Ovary (tissue), 7 donors: ENCODE measurements at regions not wholly inside any gene's neighbourhood (a gene's known extent, or its start where the extent isn't known, plus 50 kb on each side); places are given as distances from the start of the nearest gene placed in this dataset.
"Not testable (repeated sequence)": the region's sequence is repeated elsewhere in the genome, so short reads cannot be mapped to it uniquely, and the experiment has no call there.

Source experiments
- DNase-seq, 5 donors: peaks; one replicate each; pipeline ENCODE4 v3.0.0-alpha.2; 2019 to 2020
- H3K27ac ChIP-seq, 2 donors: fragments of 200-600 bp; one replicate each; pipeline versions ENCODE4 v1.5.1 to v1.8.0; 2019 to 2022
- H3K27me3 ChIP-seq: fragments of 200-600 bp; one replicate; pipeline ENCODE4 v1.8.0; 2022
- H3K36me3 ChIP-seq: fragments of 200-600 bp; sonication (generic); one replicate; pipeline ENCODE4 v1.5.1; 2019
- H3K4me1 ChIP-seq: one replicate; pipeline ENCODE4 v1.8.1; 2013; ENCODE audit warnings: mild to moderate bottlenecking, moderate library complexity; ENCODE audit not compliant: insufficient read depth
- H3K4me3 ChIP-seq: fragments of 200-600 bp; sonication (generic); one replicate; pipeline ENCODE4 v1.5.1; 2017
- H3K9me3 ChIP-seq, 2 donors: fragments of 200-600 bp in 1 of 2; sonication (generic) in 1 of 2; one replicate each; pipeline versions ENCODE4 v1.5.1 to v1.8.1; 2013 to 2019; ENCODE audit warnings: mild to moderate bottlenecking in 1 of 2, moderate library complexity in 1 of 2
- CTCF ChIP-seq, 3 donors: fragments of 450-650 bp in 2 of 3; fragments of 200-600 bp in 1 of 3; IDR thresholded peaks; one replicate each; pipeline versions ENCODE4 v1.5.1 to v1.8.0; 2016 to 2022; ENCODE audit warnings: antibody characterized with exemption in 3 of 3, mild to moderate bottlenecking in 1 of 3
- EP300 ChIP-seq: sonication (generic); formaldehyde crosslinking; IDR thresholded peaks from one replicate; pipeline ENCODE4 v1.6.1; 2017; ENCODE audit warnings: antibody characterized with exemption
- POLR2A ChIP-seq: fragments of 450-650 bp; IDR thresholded peaks from one replicate; pipeline ENCODE4 v1.6.1; 2017; ENCODE audit warnings: antibody characterized with exemption, mild to moderate bottlenecking, moderate library complexity
- WGBS, 3 donors: extraction: QIAGEN DNeasy Blood & Tissue Kit in 1 of 3; methylation state at CpG; one replicate each; pipeline versions ENCODE4 v1.1.5 to v1.1.7; 2013 to 2017; 5-methylcytosine and 5-hydroxymethylcytosine counted together
- intact Hi-C, 4 donors: fragments of 100-400 bp; cut with DNase I; formaldehyde crosslinking; loops; one replicate each; pipeline versions ENCODE4 v1.11.0 to v1.15.1; 2022 to 2023
- donor health status: DM: no; HTN: no; CAD: no; lungs with moderate emphysema.
- donor health status: DM: no; HTN: no; CAD: no.
- donor health status: Bipolar disorder and iron deficiency.
- donor health status: DM: no; HTN: no; CAD: no.
- donor health status: DM: yes; HTN: yes; CAD: no.

GRCh38 chr5:145667742-145668141 lies 167.4 kb downstream of the PRELID2 start:
- intact Hi-C loops: no loop called here

GRCh38 chr5:145666591-145666990 lies 168.6 kb downstream of the PRELID2 start:
- WGBS, 3 donors: 47 to 53% (median 51%) methylated on average over 3 of the region's 3 CpGs
- Histone ChIP-seq H3K27me3 (no peaks in the 10 kb centered on the region), H3K36me3 (no peaks in the 10 kb centered on the region), H3K27ac (no peak overlapping the region), H3K9me3 (no peaks in the 10 kb centered on the region), H3K4me1 (no peaks in the 10 kb centered on the region), H3K4me3 (no peak overlapping the region)
- DNase-seq: no peak
- intact Hi-C loops: no loop called here
- TF ChIP-seq EP300: no peak

More at GRCh38 chr5:145667742-145668141, 167.4 kb downstream of the PRELID2 start:
- 97 to 98% (median 97%) methylated on average over 3 of the region's 3 CpGs for WGBS, 3 donors
- Histone ChIP-seq H3K9me3 (no peaks in the 10 kb centered on the region), H3K27me3 (no peaks in the 10 kb centered on the region), H3K27ac (no peak overlapping the region), H3K4me1 (no peaks in the 10 kb centered on the region), H3K4me3 (no peak overlapping the region), H3K36me3 (no peaks in the 10 kb centered on the region)
- TF ChIP-seq CTCF (IDR thresholded peaks at IDR 0.05) (no peak), EP300 (no peak), POLR2A (no peak)
- DNase-seq: no peak

DNA sequence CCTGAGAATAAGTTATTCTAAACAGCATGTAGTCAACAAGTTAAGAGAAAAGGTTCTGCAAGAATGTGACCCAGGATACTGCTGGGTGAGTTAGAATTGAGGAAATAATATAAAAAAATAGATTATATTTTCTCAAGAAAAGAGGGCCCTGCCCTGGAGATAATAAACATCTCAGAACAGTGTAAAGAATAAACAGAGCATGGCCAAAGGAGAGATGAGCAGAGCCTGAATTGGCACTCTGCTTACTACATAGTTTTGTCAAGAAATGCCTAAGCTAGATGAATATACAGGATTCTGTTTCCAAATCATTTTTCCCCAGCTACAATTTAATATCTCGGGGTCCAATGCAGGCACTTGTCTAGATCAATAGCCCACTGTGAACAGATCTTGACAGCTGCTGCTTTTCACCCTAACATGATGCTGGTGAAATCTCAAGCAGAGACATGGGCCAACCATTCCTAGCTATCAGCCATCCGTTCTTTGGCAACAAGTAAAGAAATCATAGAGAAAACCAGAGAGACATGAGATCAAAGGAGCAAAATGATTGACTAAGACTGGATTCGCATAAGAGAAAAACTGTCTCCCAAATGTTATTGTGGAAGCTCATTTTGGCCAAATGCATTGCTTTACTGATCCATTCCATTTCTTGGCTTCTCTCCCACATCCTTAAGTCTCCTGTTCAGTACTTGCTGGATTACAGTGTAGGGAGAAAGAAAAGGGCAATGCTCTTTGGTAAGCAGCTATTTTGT lies 173.2 kb downstream of the PRELID2 start:
- no peak overlapping the region for H3K27ac ChIP-seq
- WGBS, 3 donors: 57 to 82% (median 62%) methylated on average over 3 of the region's 3 CpGs
- H3K4me1 ChIP-seq: no peaks in the 10 kb centered on the region
- no peak for TF ChIP-seq EP300
- no peak for TF ChIP-seq POLR2A
- TF ChIP-seq CTCF (IDR thresholded peaks at IDR 0.05): no peak
- no peaks in the 10 kb centered on the region for H3K9me3 ChIP-seq
- no peaks in the 10 kb centered on the region for H3K27me3 ChIP-seq
- no peak overlapping the region for H3K4me3 ChIP-seq
- H3K36me3 ChIP-seq: no peaks in the 10 kb centered on the region
- intact Hi-C loops: no loop called here
- no peak for DNase-seq

DNA sequence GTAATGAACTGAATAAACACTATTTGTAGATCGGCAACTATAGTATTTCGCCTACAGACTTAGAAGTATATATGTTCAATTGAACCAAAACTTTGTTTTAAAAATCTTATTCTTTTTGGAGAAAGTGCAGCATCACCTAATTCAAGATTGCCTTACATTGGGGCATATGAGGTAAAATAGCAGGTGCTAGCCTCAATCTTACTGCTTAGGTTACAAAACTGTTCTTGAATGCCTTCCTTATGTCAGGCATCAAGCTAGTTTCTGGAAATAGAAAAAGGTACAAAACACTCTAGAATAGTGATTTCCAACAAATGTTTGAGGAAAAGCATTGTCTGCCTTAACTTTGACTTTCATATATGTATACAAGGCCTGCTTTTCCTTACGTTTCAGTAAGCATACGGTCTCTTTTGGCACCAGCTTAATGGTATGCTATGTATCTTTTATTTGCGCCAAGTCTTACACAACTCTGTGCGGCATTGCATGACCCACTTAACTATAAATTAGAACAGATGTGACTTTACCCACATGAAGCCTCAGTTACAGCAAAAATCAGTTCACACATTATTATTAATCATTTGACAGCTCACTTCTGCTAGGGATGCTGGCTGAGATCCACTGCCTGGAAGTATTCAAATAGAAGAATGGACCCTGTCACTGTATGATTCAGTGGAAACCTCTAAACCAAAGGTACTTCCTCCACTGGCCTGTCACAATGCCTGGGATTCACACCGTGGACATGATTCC lies 174.1 kb downstream of the PRELID2 start:
- H3K27ac ChIP-seq: no peak overlapping the region
- H3K36me3 ChIP-seq: no peaks in the 10 kb centered on the region
- no peak for TF ChIP-seq EP300
- WGBS, 3 donors: 63 to 84% (median 80%) methylated on average over 7 of the region's 7 CpGs
- no peaks in the 10 kb centered on the region for H3K9me3 ChIP-seq
- no peak for DNase-seq
- no peaks in the 10 kb centered on the region for H3K27me3 ChIP-seq
- intact Hi-C loops: no loop called here
- no peaks in the 10 kb centered on the region for H3K4me1 ChIP-seq
- H3K4me3 ChIP-seq: no peak overlapping the region

GRCh38 chr5:145658435-145658834 lies 176.7 kb downstream of the PRELID2 start:
- WGBS, 3 donors: 69 to 85% (median 83%) methylated on average over 3 of the region's 3 CpGs
- Histone ChIP-seq H3K4me1 (no peaks in the 10 kb centered on the region), H3K27me3 (no peaks in the 10 kb centered on the region), H3K36me3 (no peaks in the 10 kb centered on the region), H3K4me3 (no peak overlapping the region), H3K9me3 (no peaks in the 10 kb centered on the region), H3K27ac (no peak overlapping the region)
- TF ChIP-seq POLR2A (no peak), CTCF (IDR thresholded peaks at IDR 0.05) (no peak)
- intact Hi-C loops: no loop called here
- no peak for DNase-seq

DNA sequence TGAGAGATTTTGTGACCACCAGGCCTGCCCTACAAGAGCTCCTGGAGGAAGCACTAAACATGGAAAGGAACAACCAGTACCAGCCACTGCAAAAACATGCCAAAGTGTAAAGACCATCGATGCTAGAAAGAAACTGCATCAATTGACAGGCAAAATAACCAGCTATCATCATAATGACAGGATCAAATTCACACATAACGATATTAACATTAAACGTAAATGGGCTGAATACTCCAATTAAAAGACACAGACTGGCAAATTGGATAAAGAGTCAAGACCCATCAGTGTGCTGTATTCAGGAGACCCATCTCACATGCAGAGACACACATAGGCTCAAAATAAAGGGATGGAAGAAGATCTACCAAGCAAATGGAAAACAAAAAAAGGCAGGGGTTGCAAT lies 182.4 kb downstream of the PRELID2 start:
- DNase-seq, intact Hi-C loops, H3K27me3 ChIP-seq, H3K4me1 ChIP-seq, H3K4me3 ChIP-seq, H3K9me3 ChIP-seq, H3K27ac ChIP-seq, H3K36me3 ChIP-seq: not testable (repeated sequence)
- WGBS, 3 donors: 91 to 97% (median 93%) methylated on average over 3 of the region's 3 CpGs

DNA sequence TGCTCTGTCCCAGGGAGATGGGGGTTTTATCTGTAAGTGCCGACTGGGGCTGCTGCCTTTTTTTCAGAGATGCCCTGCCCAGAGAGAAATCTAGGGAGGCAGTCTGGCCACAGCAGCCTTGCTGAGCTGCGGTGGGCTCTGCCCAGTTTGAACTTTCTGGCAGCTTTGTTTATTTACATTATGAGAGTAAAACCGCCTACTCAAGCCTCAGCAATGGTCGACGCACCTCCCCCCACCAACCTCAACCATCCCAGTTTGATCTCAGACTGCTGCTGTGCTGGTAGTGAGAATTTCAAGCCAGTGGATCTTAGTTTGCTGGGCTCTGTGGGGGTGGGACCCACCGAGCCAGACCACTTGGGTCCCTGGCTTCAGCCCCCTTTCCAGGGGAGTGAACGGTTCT lies 188.0 kb downstream of the PRELID2 start:
- H3K27ac ChIP-seq, H3K4me3 ChIP-seq, H3K36me3 ChIP-seq, H3K9me3 ChIP-seq, intact Hi-C loops, H3K27me3 ChIP-seq, DNase-seq, H3K4me1 ChIP-seq: not testable (repeated sequence)
- 33 to 55% (median 37%) methylated on average over 7 of the region's 7 CpGs for WGBS, 3 donors

DNA sequence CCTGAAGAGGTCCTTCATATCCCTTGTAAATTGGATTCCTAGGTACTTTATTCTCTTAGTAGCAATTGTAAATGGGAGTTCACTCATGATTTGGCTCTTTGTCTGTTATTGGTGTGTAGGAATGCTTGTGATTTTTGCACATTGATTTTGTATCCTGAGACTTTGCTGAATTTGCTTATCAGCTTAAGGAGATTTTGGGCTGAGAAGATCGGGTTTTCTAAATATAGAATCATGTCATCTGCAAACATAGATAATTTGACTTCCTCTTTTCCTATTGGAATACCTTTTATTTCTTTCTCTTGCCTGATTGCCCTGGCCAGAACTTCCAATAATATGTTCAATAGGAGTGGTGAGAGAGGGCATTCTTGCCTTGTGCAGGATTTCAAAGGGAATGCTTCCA lies 191.9 kb downstream of the PRELID2 start:
- H3K36me3 ChIP-seq, H3K4me3 ChIP-seq, H3K9me3 ChIP-seq, H3K27ac ChIP-seq, H3K27me3 ChIP-seq, H3K4me1 ChIP-seq, DNase-seq, intact Hi-C loops: not testable (repeated sequence)
- WGBS, 3 donors: 63 to 89% (median 65%) methylated on average over 1 of the region's 1 CpG
